MCF 10A (cell line): ENCODE measurements at regions not wholly inside any gene's neighbourhood (a gene's known extent, or its start where the extent isn't known, plus 50 kb on each side); places are given as distances from the start of the nearest gene placed in this dataset.
"Not testable (repeated sequence)": the region's sequence is repeated elsewhere in the genome, so short reads cannot be mapped to it uniquely, and the experiment has no call there.

ENCODE experiments used
- BruUV-seq: library from RNA; stranded (reverse); fragments of 400-500 nt; replicated peaks from 2 replicates; lab custom pipeline; 2021; lab: Mats Ljungman, UMichigan
- CTCF ChIA-PET: fragments of 300-600 bp; sonication (Branson Sonifier 250); formaldehyde crosslinking; extraction: SDS; loops from one replicate; lab custom pipeline; 2021; ENCODE audit warnings: antibody characterized with exemption, inconsistent platforms; lab: Yijun Ruan, JAX
- POLR2A ChIA-PET: fragments of 300-600, 350-650 bp; sonication (Branson Sonifier 250); formaldehyde crosslinking; extraction: SDS; loops from one replicate; lab custom pipeline; 2020; ENCODE audit warnings: antibody characterized with exemption, inconsistent platforms; lab: Yijun Ruan, JAX
- DNase-seq: peaks from one replicate; pipeline ENCODE4 v3.0.0-alpha.2; 2018; ENCODE audit not compliant: unreplicated experiment
- H3K27ac Mint-ChIP-seq: one replicate; pipeline ENCODE4 v1.8.0; 2022; ENCODE audit warnings: mild to moderate bottlenecking, low read depth, mixed read lengths; ENCODE audit not compliant: unreplicated experiment
- H3K27me3 Mint-ChIP-seq: one replicate; pipeline ENCODE4 v1.8.0; 2022; ENCODE audit warnings: mixed read lengths; ENCODE audit not compliant: insufficient read depth, unreplicated experiment
- H3K36me3 Mint-ChIP-seq: one replicate; pipeline ENCODE4 v1.8.0; 2022; ENCODE audit warnings: mild to moderate bottlenecking, moderate library complexity, mixed read lengths; ENCODE audit not compliant: insufficient read depth, unreplicated experiment
- H3K4me1 Mint-ChIP-seq: one replicate; pipeline ENCODE4 v1.8.0; 2022; ENCODE audit warnings: mixed read lengths; ENCODE audit not compliant: insufficient read depth, unreplicated experiment
- H3K4me3 Mint-ChIP-seq: one replicate; pipeline ENCODE4 v1.8.0; 2022; ENCODE audit warnings: mild to moderate bottlenecking, moderate library complexity, mixed read lengths; ENCODE audit not compliant: unreplicated experiment
- H3K9me3 Mint-ChIP-seq: one replicate; pipeline ENCODE4 v1.8.0; 2022; ENCODE audit warnings: mixed read lengths; ENCODE audit not compliant: unreplicated experiment
- intact Hi-C: fragments of 100-400 bp; cut with micrococcal nuclease; formaldehyde crosslinking; loops from 2 replicates; pipeline ENCODE4 v1.14.1; 2022
- TF ChIP-seq, protein P1 (sequence below): fragments of 200-600 bp; IDR thresholded peaks from one replicate; pipeline ENCODE4 v1.8.0; 2022; ENCODE audit warnings: antibody characterized with exemption, mild to moderate bottlenecking; ENCODE audit not compliant: unreplicated experiment

DNA sequence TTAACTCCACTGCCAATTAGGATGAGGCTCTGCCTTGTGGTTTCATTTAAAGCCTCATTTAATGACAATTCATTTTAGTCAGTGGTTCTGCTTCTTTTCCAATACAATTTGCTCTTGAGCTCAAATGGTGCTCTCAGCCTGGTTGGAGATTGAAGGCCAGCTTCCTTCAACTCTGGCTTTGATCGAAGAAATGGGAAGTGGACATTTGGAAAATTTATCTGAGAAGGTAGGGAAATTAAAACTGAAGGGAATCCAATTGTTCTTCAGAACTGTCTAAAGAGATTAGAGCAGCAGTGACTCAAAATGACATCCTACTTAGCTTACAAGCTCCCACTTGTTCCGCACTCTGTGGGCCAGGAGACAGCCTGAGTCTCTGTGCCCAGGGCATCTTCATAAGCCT is 206.8 kb downstream of the SMARCA1 start:
- ChIA-PET POLR2A (no interaction called here), CTCF (interaction anchor here (0.6 kb wide), 1 partner anchor 1478 kb away, joined by 3 read pairs; no protein-coding TSS in a partner anchor)
- TF ChIP-seq, protein P1, sequence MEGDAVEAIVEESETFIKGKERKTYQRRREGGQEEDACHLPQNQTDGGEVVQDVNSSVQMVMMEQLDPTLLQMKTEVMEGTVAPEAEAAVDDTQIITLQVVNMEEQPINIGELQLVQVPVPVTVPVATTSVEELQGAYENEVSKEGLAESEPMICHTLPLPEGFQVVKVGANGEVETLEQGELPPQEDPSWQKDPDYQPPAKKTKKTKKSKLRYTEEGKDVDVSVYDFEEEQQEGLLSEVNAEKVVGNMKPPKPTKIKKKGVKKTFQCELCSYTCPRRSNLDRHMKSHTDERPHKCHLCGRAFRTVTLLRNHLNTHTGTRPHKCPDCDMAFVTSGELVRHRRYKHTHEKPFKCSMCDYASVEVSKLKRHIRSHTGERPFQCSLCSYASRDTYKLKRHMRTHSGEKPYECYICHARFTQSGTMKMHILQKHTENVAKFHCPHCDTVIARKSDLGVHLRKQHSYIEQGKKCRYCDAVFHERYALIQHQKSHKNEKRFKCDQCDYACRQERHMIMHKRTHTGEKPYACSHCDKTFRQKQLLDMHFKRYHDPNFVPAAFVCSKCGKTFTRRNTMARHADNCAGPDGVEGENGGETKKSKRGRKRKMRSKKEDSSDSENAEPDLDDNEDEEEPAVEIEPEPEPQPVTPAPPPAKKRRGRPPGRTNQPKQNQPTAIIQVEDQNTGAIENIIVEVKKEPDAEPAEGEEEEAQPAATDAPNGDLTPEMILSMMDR, result no peak
- Mint-ChIP-seq H3K27me3 (no peaks in the 10 kb centered on the region), H3K36me3 (no peaks in the 10 kb centered on the region), H3K9me3 (no peaks in the 10 kb centered on the region), H3K4me1 (no peaks in the 10 kb centered on the region), H3K27ac (no peak overlapping the region), H3K4me3 (no peak overlapping the region)
- intact Hi-C loops, result loop anchor here (5.0 kb wide), 1 partner anchor 46 kb away; no protein-coding TSS in a partner anchor
- no TSS peak for BruUV-seq
- no peak for DNase-seq

DNA sequence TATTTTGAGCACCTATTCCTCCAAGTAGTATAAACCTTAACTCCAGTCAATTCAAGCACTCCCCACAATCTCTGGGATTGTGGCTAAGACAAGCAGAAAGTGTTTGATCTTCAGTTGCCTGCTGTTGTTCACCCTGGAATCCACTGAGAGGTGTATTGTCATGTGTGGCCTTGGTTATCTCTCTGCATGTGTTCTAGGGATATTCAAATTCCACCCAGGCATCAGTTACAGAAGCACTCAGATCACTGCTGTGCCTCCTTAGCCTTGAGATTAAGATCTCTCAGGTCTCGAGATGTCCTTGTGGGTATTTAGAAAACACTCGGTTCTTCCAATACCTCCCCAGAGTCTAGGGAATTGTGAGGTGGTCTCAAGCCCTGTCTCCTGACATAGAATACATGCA is 213.3 kb downstream of the SMARCA1 start:
- H3K9me3 Mint-ChIP-seq, result no peaks in the 10 kb centered on the region
- intact Hi-C loops, result no loop called here
- no peak overlapping the region for H3K27ac Mint-ChIP-seq
- H3K4me1 Mint-ChIP-seq, result no peaks in the 10 kb centered on the region
- ChIA-PET POLR2A (no interaction called here), CTCF (no interaction called here)
- no peak for DNase-seq
- no peak overlapping the region for H3K4me3 Mint-ChIP-seq
- TF ChIP-seq, protein P1, result no peak
- H3K36me3 Mint-ChIP-seq, result no peaks in the 10 kb centered on the region
- no peaks in the 10 kb centered on the region for H3K27me3 Mint-ChIP-seq
- BruUV-seq, result no TSS peak

DNA sequence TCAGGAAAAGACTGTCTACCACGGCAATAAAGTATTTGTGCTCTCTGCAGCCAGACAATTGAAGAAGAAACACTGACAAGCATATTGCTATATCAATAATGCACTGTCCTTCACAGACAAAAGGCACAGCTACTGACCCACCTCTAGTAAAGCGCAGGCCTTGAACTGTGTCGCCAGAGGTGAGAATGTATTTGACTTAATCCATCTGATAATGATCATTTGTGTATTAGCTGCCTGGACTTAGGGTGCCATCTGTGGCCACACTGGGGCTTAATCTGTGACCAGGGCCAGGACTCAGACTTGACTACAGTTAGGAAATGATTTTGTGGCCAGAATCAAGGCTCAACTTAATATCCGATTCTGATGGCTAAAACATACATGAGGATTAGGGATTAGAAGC is 260.4 kb downstream of the SMARCA1 start:
- no TSS peak for BruUV-seq
- H3K4me1 Mint-ChIP-seq, result no peaks in the 10 kb centered on the region
- no peak overlapping the region for H3K4me3 Mint-ChIP-seq
- ChIA-PET CTCF (no interaction called here), POLR2A (no interaction called here)
- intact Hi-C loops, result no loop called here
- H3K27me3 Mint-ChIP-seq, result no peaks in the 10 kb centered on the region
- TF ChIP-seq, protein P1, result no peak
- no peak for DNase-seq
- no peaks in the 10 kb centered on the region for H3K36me3 Mint-ChIP-seq
- peaks cover 1% of the 10 kb centered on the region for H3K9me3 Mint-ChIP-seq
- no peak overlapping the region for H3K27ac Mint-ChIP-seq

DNA sequence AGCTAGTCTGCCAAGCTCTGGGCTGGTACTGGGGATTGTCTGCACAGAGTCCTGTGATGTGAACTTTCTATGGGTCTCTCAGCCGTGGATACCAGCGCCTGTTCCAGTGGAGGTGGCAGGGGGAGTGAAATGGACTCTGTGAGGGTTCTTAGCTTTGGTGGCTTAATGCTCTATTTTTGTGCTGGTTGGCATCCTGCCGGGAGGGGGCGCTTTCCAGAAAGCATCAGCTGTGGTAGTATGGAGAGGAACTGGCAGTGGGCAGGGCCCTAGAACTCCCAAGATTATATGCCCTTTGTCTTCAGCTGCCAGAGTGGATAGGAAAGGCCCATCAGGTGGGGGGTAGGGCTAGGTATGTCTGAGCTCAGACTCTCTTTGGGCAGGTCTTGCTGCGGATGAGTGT is 267.8 kb downstream of the SMARCA1 start:
- H3K27me3 Mint-ChIP-seq, H3K9me3 Mint-ChIP-seq, CTCF ChIA-PET, intact Hi-C loops, DNase-seq, H3K36me3 Mint-ChIP-seq, POLR2A ChIA-PET, H3K4me1 Mint-ChIP-seq, H3K27ac Mint-ChIP-seq, H3K4me3 Mint-ChIP-seq, BruUV-seq: not testable (repeated sequence)

DNA sequence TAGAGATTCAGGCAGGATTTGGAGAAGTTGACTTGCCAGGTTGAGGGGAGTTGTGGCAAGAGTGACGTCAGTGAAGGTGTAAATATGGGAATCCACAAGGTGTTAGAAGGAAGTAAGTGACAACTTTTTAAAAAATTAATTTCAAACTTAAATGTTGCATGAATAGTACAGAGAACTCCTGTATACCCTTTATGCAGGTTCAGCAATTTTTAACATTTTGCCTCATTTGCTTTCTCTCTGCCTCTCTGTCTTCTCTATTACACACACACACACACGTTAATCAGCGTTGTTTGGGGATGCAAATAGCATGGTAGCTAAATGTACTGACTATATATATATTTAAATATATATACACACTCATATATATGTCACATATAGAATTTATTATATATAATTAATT is 273.7 kb downstream of the SMARCA1 start:
- Mint-ChIP-seq H3K27me3 (no peaks in the 10 kb centered on the region), H3K9me3 (no peaks in the 10 kb centered on the region), H3K36me3 (no peaks in the 10 kb centered on the region), H3K27ac (no peak overlapping the region), H3K4me1 (no peaks in the 10 kb centered on the region), H3K4me3 (no peak overlapping the region)
- ChIA-PET CTCF (no interaction called here), POLR2A (no interaction called here)
- TF ChIP-seq, protein P1, result no peak
- no TSS peak for BruUV-seq
- DNase-seq, result no peak
- intact Hi-C loops, result no loop called here
